ENCODE measurements at regions not wholly inside any gene's neighbourhood (a gene's known extent, or its start where the extent isn't known, plus 50 kb on each side); places are given as distances from the start of the nearest gene placed in this dataset.
A peak's percentile ranks its signal among the peaks of the same experiment; 100 is the strongest.
"Not testable (repeated sequence)": the region's sequence is repeated elsewhere in the genome, so short reads cannot be mapped to it uniquely, and the experiment has no call there.

- no peak overlapping the region for H2BK120ac ChIP-seq (ENCODE audit: insufficient read depth, low read length, poor library complexity)
- H2AFZ ChIP-seq (ENCODE audit: insufficient read depth, low read length, poor library complexity) = no peak overlapping the region
- DNase-seq = peak; percentile 26 to 45
- no peaks in the 10 kb centered on the region for H3K9me3 ChIP-seq (ENCODE audit: insufficient read depth, low read depth, low read length)
- H2BK5ac ChIP-seq (ENCODE audit: low read depth, low read length, poor library complexity) = no peak overlapping the region
- H3K79me2 ChIP-seq (ENCODE audit: control insufficient read depth, insufficient read depth, low read length, poor library complexity) = peaks cover 21% of the 10 kb centered on the region
- no peak overlapping the region for H4K91ac ChIP-seq (ENCODE audit: low read depth, low read length)
- H3K14ac ChIP-seq (ENCODE audit: low read length) = no peak overlapping the region
- no peak overlapping the region for H3K4me3 ChIP-seq (ENCODE audit: low read depth, low read length)
- no peak overlapping the region for H4K12ac ChIP-seq (ENCODE audit: low read depth, low read length)
- H4K8ac ChIP-seq (ENCODE audit: low read depth, low read length) = no peak overlapping the region
- no peaks in the 10 kb centered on the region for H3K36me3 ChIP-seq (ENCODE audit: control insufficient read depth in 1 of 2, insufficient read depth in 2 of 2, low read length in 2 of 2)
- peak overlapping the region; percentile 10 for H3K4ac ChIP-seq (ENCODE audit: low read depth, low read length)
- no peak overlapping the region for H2AK5ac ChIP-seq (ENCODE audit: low read length)
- H2BK12ac ChIP-seq (ENCODE audit: low read length) = no peak overlapping the region
- H3K27me3 ChIP-seq (ENCODE audit: insufficient read depth, low read length) = no peaks in the 10 kb centered on the region
- H3K27ac ChIP-seq (ENCODE audit: low read depth, low read length) = no peak overlapping the region
- peaks cover 13 to 14% of the 10 kb centered on the region in 2 experiments for H3K4me1 ChIP-seq (ENCODE audit: control insufficient read depth in 1 of 2, insufficient read depth in 2 of 2, low read length in 2 of 2)
- WGBS (ENCODE audit: extremely low coverage, insufficient coverage, insufficient read length) = no CpG with 5 or more reads among the region's 6 CpGs
- peaks cover 12% of the 10 kb centered on the region for H3K79me1 ChIP-seq (ENCODE audit: low read length)
- no peak overlapping the region for H3K23ac ChIP-seq (ENCODE audit: low read length)
- no peak overlapping the region for H3K4me2 ChIP-seq (ENCODE audit: low read length)
- H3K18ac ChIP-seq (ENCODE audit: low read length) = no peak overlapping the region
- no peak overlapping the region for H3K9ac ChIP-seq (ENCODE audit: low read length)
Measured at GRCh38 chr10:29730969-29731368, 96.2 kb upstream of the SVIL start.

- Histone ChIP-seq H2AFZ (ENCODE audit: insufficient read depth, low read length, poor library complexity) (no peak overlapping the region), H4K12ac (ENCODE audit: low read depth, low read length) (no peak overlapping the region), H3K9ac (ENCODE audit: low read length) (no peak overlapping the region), H3K36me3 (ENCODE audit: control insufficient read depth in 1 of 2, insufficient read depth in 2 of 2, low read length in 2 of 2) (no peaks in the 10 kb centered on the region), H3K27ac (ENCODE audit: low read depth, low read length) (no peak overlapping the region), H3K4me2 (ENCODE audit: low read length) (no peak overlapping the region), H3K23ac (ENCODE audit: low read length) (no peak overlapping the region), H3K18ac (ENCODE audit: low read length) (no peak overlapping the region), H2BK12ac (ENCODE audit: low read length) (no peak overlapping the region), H4K8ac (ENCODE audit: low read depth, low read length) (no peak overlapping the region), H3K14ac (ENCODE audit: low read length) (no peak overlapping the region), H2AK5ac (ENCODE audit: low read length) (no peak overlapping the region), H3K4me1 (ENCODE audit: control insufficient read depth in 1 of 2, insufficient read depth in 2 of 2, low read length in 2 of 2) (peaks cover 16 to 17% of the 10 kb centered on the region in 2 experiments), H4K91ac (ENCODE audit: low read depth, low read length) (no peak overlapping the region), H3K9me3 (ENCODE audit: insufficient read depth, low read depth, low read length) (no peaks in the 10 kb centered on the region), H3K79me2 (ENCODE audit: control insufficient read depth, insufficient read depth, low read length, poor library complexity) (peaks cover 18% of the 10 kb centered on the region), H2BK120ac (ENCODE audit: insufficient read depth, low read length, poor library complexity) (no peak overlapping the region), H2BK5ac (ENCODE audit: low read depth, low read length, poor library complexity) (no peak overlapping the region), H3K27me3 (ENCODE audit: insufficient read depth, low read length) (no peaks in the 10 kb centered on the region), H3K4me3 (ENCODE audit: low read depth, low read length) (no peak overlapping the region), H3K4ac (ENCODE audit: low read depth, low read length) (peak overlapping the region; percentile 39), H3K79me1 (ENCODE audit: low read length) (peaks cover 9% of the 10 kb centered on the region)
- no CpG with 5 or more reads among the region's 5 CpGs for WGBS (ENCODE audit: extremely low coverage, insufficient coverage, insufficient read length)
- no peak for DNase-seq
Measured at GRCh38 chr10:29730458-29730857, 95.7 kb upstream of the SVIL start.

- no CpG with 5 or more reads among the region's 6 CpGs for WGBS (ENCODE audit: extremely low coverage, insufficient coverage, insufficient read length)
- H3K14ac ChIP-seq (ENCODE audit: low read length) = peak overlapping the region; percentile 35
- no peak overlapping the region for H3K4me3 ChIP-seq (ENCODE audit: low read depth, low read length)
- peak overlapping the region; percentile 51 for H3K9ac ChIP-seq (ENCODE audit: low read length)
- no peak overlapping the region for H3K4me2 ChIP-seq (ENCODE audit: low read length)
- H3K79me2 ChIP-seq (ENCODE audit: control insufficient read depth, insufficient read depth, low read length, poor library complexity) = peaks cover 6% of the 10 kb centered on the region
- H2BK5ac ChIP-seq (ENCODE audit: low read depth, low read length, poor library complexity) = peak overlapping the region; percentile 12
- H3K27ac ChIP-seq (ENCODE audit: low read depth, low read length) = peak overlapping the region; percentile 30
- H3K23ac ChIP-seq (ENCODE audit: low read length) = no peak overlapping the region
- H3K4me1 ChIP-seq (ENCODE audit: control insufficient read depth in 1 of 2, insufficient read depth in 2 of 2, low read length in 2 of 2) = peaks cover 15 to 16% of the 10 kb centered on the region in 2 experiments
- no peak overlapping the region for H4K12ac ChIP-seq (ENCODE audit: low read depth, low read length)
- no peak overlapping the region for H4K8ac ChIP-seq (ENCODE audit: low read depth, low read length)
- peaks cover 2% of the 10 kb centered on the region for H3K79me1 ChIP-seq (ENCODE audit: low read length)
- peak overlapping the region; percentile 21 for H4K91ac ChIP-seq (ENCODE audit: low read depth, low read length)
- H3K4ac ChIP-seq (ENCODE audit: low read depth, low read length) = peak overlapping the region; percentile 51
- H2AK5ac ChIP-seq (ENCODE audit: low read length) = no peak overlapping the region
- H3K36me3 ChIP-seq (ENCODE audit: control insufficient read depth in 1 of 2, insufficient read depth in 2 of 2, low read length in 2 of 2) = no peaks in the 10 kb centered on the region
- peak overlapping the region; percentile 26 for H2BK12ac ChIP-seq (ENCODE audit: low read length)
- H3K18ac ChIP-seq (ENCODE audit: low read length) = no peak overlapping the region
- H3K9me3 ChIP-seq (ENCODE audit: insufficient read depth, low read depth, low read length) = no peaks in the 10 kb centered on the region
- H3K27me3 ChIP-seq (ENCODE audit: insufficient read depth, low read length) = no peaks in the 10 kb centered on the region
- H2BK120ac ChIP-seq (ENCODE audit: insufficient read depth, low read length, poor library complexity) = peak overlapping the region; percentile 5
- no peak for DNase-seq
- H2AFZ ChIP-seq (ENCODE audit: insufficient read depth, low read length, poor library complexity) = no peak overlapping the region
Measured at GRCh38 chr10:29728541-29729049, 93.8 kb upstream of the SVIL start.

GRCh38 chr10:29725927-29726326 is 91.2 kb upstream of the SVIL start:
- not testable (repeated sequence) for H3K9me3 ChIP-seq (ENCODE audit: insufficient read depth, low read depth, low read length); H3K23ac ChIP-seq (ENCODE audit: low read length); H3K9ac ChIP-seq (ENCODE audit: low read length); H4K12ac ChIP-seq (ENCODE audit: low read depth, low read length); H3K4ac ChIP-seq (ENCODE audit: low read depth, low read length); H3K79me1 ChIP-seq (ENCODE audit: low read length); H2AFZ ChIP-seq (ENCODE audit: insufficient read depth, low read length, poor library complexity); H3K14ac ChIP-seq (ENCODE audit: low read length); H2BK5ac ChIP-seq (ENCODE audit: low read depth, low read length, poor library complexity); H2BK12ac ChIP-seq (ENCODE audit: low read length); H4K91ac ChIP-seq (ENCODE audit: low read depth, low read length); H3K4me2 ChIP-seq (ENCODE audit: low read length); H3K36me3 ChIP-seq (ENCODE audit: control insufficient read depth in 1 of 2, insufficient read depth in 2 of 2, low read length in 2 of 2); H2BK120ac ChIP-seq (ENCODE audit: insufficient read depth, low read length, poor library complexity); DNase-seq; H3K4me3 ChIP-seq (ENCODE audit: low read depth, low read length); H4K8ac ChIP-seq (ENCODE audit: low read depth, low read length); H2AK5ac ChIP-seq (ENCODE audit: low read length); H3K27me3 ChIP-seq (ENCODE audit: insufficient read depth, low read length); H3K27ac ChIP-seq (ENCODE audit: low read depth, low read length)
- H3K18ac ChIP-seq (ENCODE audit: low read length) = peak overlapping the region; percentile 47
- no CpG with 5 or more reads among the region's 1 CpG for WGBS (ENCODE audit: extremely low coverage, insufficient coverage, insufficient read length)
- H3K79me2 ChIP-seq (ENCODE audit: control insufficient read depth, insufficient read depth, low read length, poor library complexity) = peaks cover 11% of the 10 kb centered on the region
- peaks cover 14 to 15% of the 10 kb centered on the region in 2 experiments for H3K4me1 ChIP-seq (ENCODE audit: control insufficient read depth in 1 of 2, insufficient read depth in 2 of 2, low read length in 2 of 2)

All from trophoblast cell (in vitro differentiated cells and primary cell).